Kidney tubule cell (primary cell): ENCODE measurements at regions not wholly inside any gene's neighbourhood (a gene's known extent, or its start where the extent isn't known, plus 50 kb on each side); places are given as distances from the start of the nearest gene placed in this dataset.
"Not testable (repeated sequence)": the region's sequence is repeated elsewhere in the genome, so short reads cannot be mapped to it uniquely, and the experiment has no call there.

Experiments used
- DNase-seq: peaks from one replicate; pipeline ENCODE4 v3.0.0-alpha.2; 2018; ENCODE audit warnings: low spot score

DNA sequence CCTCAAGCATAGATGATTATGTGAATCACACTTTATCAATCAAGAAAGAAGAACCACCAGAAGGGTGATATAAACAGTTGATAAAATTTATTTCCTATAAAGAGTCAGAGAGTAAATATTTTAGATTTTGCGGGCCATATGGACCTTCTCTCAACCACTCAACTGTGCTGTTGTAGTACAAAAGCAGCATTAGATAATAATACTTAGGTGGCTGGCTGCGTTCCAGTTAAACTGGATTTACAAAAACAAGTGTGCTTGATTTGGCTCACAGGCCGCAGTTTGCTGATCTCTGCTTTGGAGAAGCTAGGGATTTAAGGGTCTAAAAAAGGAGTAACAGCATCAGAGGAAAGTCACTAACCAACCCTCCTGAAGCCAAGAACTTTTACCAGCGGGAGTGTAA is 1406.0 kb downstream of the KCNT2 start:
- no peak for DNase-seq

DNA sequence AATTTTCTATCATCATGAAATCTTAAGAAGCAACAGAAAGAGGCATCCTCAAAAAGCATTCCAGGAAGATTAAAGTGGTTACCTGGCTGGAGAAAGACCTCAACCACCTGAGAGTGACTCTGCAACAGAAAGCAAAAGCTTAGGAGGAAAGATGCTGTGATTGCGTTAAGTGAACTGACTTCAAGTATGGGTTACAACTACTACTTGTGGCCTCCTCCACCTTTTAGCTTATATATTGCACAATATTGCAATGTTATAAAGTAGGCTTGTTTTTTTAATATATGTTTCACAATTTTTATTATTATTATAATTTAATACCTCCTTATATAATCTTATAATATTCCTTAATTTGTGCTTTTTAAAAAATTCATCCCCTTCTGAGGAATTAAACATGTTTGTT is 1407.5 kb downstream of the KCNT2 start:
- DNase-seq = no peak

- no peak for DNase-seq
Observed at GRCh38 chr1:195197116-195197515, 1411.1 kb downstream of the KCNT2 start.

DNA sequence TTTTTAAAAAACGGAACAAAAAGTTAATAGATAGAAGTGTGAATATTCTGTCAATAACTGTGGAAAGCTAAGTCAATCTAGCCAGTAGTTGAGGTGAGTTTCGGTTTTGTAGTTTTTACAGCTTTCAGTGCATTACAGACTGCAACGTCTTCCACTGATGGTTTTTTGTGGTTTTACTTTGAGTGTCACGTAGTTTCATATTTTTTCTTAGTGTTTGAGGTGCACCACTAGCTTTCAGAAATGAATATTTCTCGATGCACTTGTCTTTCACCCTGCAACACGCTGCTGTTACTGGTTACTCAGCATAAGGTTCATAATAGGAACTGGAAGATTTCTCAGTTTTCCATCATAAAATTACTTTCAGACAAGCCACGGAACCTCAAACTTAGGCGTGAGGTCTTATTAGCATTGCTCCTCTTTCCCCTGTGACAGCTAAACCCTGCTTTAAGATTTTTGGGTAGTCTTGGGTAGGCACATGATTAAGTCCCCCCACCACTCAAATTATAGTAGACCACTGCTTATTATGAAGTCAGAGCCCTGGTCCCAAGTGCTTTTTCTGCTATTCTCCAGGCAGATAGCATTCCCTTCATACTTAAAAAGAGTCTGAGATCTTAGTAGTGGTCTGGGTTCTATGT is 1412.7 kb downstream of the KCNT2 start:
- DNase-seq = no peak

- no peak for DNase-seq
Observed at GRCh38 chr1:195193134-195193533, 1415.1 kb downstream of the KCNT2 start.

DNA sequence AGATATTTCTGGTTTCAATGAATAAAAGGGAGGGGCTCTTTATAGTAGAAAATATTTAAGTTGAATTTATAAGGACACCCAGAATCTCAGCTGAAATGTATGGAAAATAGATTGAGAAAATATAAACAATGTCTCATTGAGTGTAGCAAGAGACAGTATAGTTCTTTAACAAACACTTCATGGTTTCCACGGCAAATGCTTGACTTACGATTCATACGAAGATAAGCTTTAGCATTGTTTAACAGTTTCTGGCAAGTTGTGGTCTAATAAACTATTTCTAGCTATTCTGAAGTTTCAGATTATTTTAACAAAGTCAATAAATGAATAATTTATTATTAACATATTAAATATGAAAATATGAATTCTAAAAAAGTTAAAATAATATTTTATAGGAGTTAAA is 1419.4 kb downstream of the KCNT2 start:
- DNase-seq = no peak

DNA sequence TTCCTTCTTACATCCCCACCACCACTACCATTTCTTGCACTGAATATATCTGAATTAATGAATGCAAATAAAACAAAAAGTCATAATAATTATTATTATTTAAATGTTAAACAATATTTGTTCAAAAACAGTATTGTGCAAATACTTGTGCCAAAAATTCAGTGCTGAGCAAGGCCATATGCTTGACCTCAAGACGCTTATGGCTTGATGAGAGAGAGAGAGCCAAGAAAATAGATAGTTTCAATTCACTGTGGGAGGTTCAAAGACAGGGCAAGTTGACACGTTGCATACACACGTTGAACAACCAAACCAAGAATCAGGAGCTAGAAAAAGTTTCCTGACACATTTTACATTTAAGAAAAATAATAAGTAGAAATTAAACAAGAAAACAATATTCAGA is 1421.7 kb downstream of the KCNT2 start:
- DNase-seq = no peak

DNA sequence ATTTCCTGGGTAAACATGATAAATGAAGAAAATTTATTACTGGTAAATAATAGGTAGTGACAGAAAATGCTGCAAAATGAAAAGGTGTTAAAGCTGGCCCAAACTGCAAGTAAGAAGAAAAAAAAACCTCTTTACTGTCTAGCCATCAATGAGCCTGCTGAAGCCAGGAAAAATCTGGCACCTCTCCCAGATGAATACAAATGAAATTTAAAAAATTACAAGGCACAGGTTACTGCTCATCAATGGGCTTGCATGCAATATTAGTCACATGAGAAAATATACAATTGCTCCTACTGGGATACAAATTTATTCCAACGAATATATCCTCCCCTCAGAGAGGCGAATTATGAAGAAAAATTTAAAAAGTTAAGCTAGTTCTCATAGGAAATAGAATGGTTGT is 1422.5 kb downstream of the KCNT2 start:
- no peak for DNase-seq

GRCh38 chr1:195185321-195185720 is 1422.9 kb downstream of the KCNT2 start:
- DNase-seq = no peak

DNA sequence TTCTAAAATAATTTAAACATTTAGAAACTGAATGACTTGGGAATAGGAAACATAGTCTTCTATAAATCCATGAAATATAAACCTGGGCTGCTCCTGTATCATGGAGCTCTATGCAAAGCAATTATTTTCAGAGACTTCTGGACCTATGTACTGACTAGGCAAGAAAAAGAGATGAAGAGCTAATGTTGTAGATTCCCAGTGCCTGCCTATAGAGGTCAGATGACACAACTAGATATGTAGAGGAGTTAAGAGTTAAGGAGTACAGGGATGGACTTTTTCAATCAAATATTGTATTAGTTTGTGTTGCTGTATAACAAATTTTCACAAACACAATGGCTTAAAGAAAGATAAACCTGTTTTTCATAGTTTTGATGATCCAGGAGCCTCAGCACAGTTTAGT is 1434.5 kb downstream of the KCNT2 start:
- no peak for DNase-seq

GRCh38 chr1:195159795-195160194 is 1448.4 kb downstream of the KCNT2 start:
- not testable (repeated sequence) for DNase-seq

DNA sequence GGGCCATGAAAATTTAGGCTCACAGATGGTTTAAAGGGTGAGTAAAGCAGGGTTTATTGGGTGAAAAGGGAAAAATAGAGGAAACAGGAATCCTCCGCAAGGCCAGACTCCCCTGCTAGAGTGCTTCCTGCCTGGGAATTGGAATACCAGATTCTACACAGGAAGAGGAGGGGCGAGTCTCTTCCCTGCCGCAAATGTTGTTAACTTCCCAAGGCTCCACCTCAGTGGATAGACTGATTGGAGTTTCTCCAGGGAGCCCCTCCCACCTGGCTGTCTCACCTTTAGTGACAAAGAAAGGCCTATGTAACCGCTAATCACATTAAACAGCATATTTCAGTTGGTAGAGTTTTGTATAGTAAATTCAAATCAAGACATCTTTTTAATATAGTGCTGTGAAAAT is 1450.1 kb downstream of the KCNT2 start:
- DNase-seq = no peak

- no peak for DNase-seq
Observed at GRCh38 chr1:195153107-195153506, 1455.1 kb downstream of the KCNT2 start.

DNA sequence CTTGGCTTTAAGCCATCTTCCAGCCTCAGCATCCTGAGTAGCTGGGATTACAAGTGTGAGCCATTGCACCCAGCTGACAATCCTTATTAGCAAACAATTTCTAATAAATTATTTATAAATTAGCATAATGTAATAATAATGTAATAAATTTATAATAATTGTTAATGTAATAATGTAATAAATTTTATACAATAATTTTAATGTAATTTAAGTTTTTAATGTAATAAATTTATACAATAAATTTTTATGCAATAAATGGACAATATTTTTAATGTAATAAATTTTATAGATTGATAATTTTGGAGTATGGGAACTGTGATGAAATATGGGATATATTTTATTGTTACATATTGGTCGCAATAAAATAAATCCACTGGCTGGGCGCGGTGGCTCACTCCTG is 1457.5 kb downstream of the KCNT2 start:
- no peak for DNase-seq

- DNase-seq = no peak
Observed at GRCh38 chr1:195141294-195141693, 1466.9 kb downstream of the KCNT2 start.

DNA sequence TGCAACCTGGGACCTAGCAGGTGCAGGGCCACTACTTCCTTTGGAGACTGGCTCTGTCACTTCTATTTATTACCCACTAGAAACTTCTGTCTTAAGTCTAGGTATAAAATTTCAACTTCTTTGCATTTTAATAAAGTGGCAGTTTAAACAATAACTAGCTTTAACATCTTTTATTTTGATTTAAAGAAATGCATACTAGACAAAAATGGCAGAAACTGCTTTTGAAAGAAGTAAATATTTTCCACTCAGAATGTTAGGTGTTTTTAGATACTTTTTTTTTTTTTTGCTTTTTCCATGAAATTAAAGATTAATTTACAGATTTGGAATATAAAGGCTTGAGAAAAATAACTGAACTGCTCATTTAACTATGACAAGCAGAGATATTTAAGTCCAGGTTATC is 1477.6 kb downstream of the KCNT2 start:
- no peak for DNase-seq

- no peak for DNase-seq
Observed at GRCh38 chr1:195122497-195122896, 1485.7 kb downstream of the KCNT2 start.

DNA sequence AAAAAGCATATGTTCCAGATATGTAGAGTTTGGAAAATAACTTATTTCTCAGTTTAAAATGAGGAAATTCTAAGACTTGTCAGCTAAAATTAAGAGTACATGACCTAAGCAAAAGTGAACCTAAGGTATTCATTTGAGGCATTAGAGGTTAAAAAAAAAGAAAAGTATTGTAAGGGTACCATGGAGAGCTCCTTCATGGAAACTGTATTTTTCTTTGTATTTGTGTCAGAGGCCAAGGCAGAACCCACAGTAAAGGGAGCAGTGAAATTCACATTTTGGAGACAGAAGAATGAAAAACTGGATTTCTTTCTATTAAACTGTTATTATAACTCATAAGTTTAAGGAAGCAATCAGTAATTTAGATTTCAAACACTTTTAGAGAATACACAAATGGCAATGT is 1494.8 kb downstream of the KCNT2 start:
- DNase-seq = no peak

- no peak for DNase-seq
Observed at GRCh38 chr1:195105773-195106172, 1502.5 kb downstream of the KCNT2 start.

GRCh38 chr1:195105281-195105680 is 1503.0 kb downstream of the KCNT2 start:
- no peak for DNase-seq

GRCh38 chr1:195097316-195097715 is 1510.9 kb downstream of the KCNT2 start:
- peak; percentile 26 for DNase-seq

GRCh38 chr1:195096051-195096521 is 1512.2 kb downstream of the KCNT2 start:
- no peak for DNase-seq

DNA sequence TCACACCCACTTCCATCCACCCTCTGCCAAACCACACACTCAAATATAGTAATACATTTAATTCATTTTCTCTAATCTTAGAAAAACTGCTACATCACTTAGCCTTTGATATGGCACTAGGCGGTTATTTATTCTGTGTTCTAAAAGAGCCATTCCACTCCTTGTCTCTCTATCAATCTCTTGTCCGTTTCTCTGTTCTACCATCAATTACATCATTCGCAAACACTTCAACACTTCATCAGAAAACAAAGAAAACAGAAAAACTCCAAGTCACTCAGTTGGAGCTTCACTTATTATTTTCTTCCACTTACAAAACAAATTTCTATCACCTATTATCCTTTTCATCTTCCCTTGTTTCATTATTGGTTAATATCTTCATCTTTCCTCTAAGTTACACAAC is 1523.0 kb downstream of the KCNT2 start:
- DNase-seq = no peak

DNA sequence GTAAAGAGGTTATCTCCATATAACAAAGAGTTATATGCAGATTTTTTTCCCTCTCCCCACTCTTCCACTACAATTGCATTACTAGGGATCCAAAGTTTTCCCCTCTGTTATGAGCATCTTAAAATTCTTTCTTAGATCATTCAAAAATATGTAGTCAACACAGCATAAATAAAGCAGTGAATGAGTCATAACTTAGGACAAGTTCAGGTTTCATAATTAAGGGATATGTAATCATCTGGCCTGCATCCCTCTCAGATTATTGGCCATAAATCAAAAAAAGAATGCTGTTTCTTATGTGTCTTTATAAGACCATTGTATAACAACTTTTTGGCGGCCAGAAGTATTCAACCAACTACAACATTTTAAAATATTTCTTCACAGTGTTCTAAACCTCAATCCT is 1526.1 kb downstream of the KCNT2 start:
- no peak for DNase-seq

- no peak for DNase-seq
Observed at GRCh38 chr1:195076682-195077081, 1531.6 kb downstream of the KCNT2 start.
